ENCODE measurements at regions not wholly inside any gene's neighbourhood (a gene's known extent, or its start where the extent isn't known, plus 50 kb on each side); places are given as distances from the start of the nearest gene placed in this dataset.
"Not testable (repeated sequence)": the region's sequence is repeated elsewhere in the genome, so short reads cannot be mapped to it uniquely, and the experiment has no call there.

GRCh38 chr3:155995525-155996370 is 124.6 kb upstream of the KCNAB1 start:
- peak; percentile 72 for FAIRE-seq

DNA sequence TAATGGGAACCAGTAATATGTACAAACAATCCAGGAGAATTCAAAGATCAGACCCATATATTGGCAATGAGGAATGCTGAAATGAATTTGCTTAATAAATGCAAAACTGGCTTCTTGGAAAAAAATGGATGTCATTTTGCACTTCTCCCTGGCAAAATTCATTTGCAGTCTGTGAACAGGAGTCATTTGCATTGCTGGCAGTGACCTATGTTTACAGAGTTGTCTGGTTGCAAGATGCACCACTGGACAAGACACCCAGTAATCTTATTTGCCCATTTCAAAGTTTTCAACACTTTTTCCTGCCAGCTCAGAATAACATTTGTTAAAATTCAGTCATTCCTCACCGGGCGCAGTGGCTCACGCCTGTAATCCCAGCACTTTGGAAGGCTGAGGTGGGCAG is 123.5 kb upstream of the KCNAB1 start:
- FAIRE-seq, result no peak

DNA sequence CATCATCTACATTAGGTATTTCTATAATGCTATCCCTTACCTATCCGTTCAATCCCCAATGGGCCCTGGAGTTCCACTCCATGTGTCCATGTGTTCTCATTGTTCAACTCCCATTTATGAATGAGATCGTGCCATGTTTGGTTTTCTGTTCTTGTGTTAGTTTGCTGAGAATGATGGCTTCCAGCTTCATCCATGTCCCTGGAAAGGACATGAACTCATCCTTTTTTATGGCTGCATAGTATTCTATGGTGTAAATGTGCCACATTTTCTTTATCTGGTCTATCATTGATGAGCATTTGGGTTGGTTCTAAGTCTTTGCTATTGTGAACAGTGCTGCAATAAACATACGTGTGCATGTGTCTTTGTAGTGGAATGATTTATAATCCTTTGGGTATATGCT is 122.2 kb upstream of the KCNAB1 start:
- not testable (repeated sequence) for FAIRE-seq

DNA sequence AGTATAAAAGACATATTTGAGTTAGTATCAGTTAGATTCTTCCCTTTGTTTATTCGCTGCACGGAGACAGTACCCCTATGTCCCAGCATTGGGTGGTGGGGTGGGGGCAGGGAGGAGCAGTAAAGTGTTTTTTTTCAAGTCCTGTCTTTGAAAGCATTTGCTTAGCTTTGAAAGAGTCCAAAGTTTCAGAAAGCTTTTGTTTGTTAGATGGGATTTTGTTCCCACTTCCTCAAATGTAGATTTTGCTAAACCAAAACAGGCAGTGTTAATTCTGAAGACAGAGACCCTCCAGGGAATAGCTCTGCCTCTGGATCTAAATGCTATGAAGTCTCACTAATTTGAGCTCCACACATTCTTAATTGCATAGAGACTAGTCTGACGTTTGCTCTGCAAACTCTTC is 114.6 kb upstream of the KCNAB1 start:
- FAIRE-seq, result no peak

DNA sequence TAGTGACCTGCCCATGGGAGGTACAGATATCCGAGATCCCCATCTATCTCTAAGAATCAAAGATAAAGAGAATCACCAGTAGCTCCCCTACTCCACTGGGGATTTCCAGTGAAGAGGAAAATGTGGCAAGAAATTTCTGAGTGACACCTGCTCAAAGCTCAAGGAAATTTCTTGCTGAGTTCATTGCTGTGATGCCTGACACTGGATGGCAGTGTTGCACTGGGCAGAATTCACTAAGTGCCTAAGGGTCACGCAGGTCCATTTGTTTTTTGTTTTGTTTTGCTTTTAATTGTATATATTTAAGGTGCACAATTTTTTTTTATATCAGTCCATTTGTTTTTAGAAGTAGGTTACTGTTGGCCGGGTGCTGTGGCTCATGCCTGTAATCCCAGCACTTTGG is 109.5 kb upstream of the KCNAB1 start:
- FAIRE-seq, result no peak

DNA sequence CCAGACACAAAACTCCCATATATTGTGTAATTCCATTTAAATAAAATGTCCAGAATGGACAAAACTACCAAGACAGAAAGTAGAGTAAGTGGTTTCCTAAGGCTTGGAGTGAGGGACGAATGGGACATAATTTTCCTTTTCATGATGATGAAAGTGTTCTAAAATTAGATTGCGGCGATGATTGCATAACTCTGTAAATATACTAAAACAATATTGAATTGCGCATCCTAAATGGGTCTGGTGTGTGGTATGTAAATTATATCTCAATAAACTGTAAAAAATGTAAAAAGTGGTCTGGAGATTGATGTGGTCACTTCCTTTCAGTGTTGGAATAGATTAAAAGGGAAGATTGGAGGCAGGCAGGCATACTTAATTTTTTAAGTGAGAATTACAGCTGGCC is 105.9 kb upstream of the KCNAB1 start:
- FAIRE-seq, result no peak

DNA sequence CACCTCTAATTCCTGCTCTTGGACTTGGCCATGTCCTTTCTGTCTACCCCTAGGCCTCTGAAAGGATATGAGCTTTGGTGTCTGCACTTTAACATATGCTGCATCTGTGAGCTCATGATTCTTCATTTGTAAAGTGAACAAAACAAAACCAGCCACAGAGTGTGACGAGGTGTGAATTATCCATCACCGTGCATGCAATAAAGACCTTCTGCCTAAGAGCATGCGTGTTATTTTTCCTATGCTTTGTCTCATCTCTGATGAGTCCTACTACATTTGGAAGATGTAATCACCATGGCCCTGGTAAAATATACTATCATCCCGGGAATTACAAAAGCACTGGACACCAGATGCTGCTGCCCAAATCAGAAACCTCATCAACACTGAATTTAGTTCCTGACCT is 103.5 kb upstream of the KCNAB1 start:
- no peak for FAIRE-seq

GRCh38 chr3:156017352-156018030 is 102.9 kb upstream of the KCNAB1 start:
- FAIRE-seq, result no peak

DNA sequence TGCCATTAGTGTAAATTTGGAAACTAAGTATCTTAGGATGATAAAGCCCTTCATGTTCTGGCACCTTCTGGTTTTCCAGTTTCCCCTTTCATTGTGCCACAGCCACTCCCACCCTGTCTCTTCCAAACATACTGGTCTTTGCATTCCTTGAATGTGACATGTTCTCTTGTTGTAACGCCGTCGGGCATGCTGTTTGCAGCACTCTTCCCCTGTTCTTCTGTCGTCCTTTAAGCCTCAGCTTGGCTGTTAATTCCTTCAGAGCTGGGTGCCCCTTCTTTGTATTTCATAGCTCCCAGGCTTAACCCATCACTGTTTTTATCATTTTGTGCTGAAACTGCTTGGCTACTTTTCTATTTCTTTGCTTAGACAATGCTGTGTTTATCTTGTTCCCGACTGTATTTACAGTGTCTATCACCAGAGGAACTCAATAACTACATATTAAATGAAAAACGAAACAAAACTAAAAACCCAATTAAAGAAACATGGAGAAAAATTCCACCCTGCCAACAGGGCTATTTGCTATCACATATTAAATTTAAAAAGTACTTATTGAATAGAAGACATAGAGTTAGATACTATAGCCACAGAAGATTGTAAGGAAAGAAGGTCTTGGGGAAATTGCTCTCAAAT is 95.4 kb upstream of the KCNAB1 start:
- FAIRE-seq, result no peak

GRCh38 chr3:156029208-156029607 is 91.2 kb upstream of the KCNAB1 start:
- FAIRE-seq, result no peak

DNA sequence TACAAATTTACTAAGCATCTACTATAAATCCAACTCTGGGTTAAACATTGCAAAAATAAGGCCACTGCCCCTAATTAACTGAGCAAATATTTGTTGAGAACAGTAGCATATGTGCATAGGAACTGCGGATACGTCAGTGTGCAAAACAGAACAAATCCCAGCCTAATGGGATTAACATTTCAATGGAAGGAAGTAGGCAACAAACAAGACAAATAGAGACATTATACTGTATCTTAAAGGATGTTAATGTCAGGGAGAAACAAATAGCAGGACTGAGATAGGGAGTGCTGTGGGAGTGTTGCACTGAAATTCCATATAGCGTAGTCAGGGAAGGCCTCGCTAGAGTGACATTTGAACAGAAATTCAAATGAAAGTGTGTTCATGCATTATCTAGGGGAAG is 89.7 kb upstream of the KCNAB1 start:
- FAIRE-seq, result no peak

- no peak for FAIRE-seq
Observed at GRCh38 chr3:156033428-156033827, 87.0 kb upstream of the KCNAB1 start.

- no peak for FAIRE-seq
Observed at GRCh38 chr3:156035158-156035557, 85.2 kb upstream of the KCNAB1 start.

GRCh38 chr3:156036258-156037053 is 83.9 kb upstream of the KCNAB1 start:
- FAIRE-seq, result no peak

- no peak for FAIRE-seq
Observed at GRCh38 chr3:156037356-156037755, 83.0 kb upstream of the KCNAB1 start.

DNA sequence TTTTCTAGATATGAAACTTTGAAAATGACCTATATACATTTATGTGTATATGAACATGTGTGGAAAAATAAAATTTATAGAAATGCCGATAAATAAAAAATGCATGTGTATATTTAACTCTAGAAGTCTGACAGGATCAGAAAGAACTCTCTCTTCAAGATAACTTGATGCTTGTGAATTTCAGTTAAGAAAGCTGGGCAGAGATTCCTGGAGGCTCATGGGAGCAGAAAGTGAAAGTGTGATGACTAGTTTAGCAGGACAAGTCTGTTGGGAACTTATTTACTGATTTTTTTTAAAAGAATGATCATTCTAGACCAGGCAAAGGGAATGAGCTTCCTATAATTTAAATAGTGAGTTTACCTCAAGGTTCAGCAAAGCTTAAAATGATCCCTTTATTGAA is 81.5 kb upstream of the KCNAB1 start:
- no peak for FAIRE-seq

DNA sequence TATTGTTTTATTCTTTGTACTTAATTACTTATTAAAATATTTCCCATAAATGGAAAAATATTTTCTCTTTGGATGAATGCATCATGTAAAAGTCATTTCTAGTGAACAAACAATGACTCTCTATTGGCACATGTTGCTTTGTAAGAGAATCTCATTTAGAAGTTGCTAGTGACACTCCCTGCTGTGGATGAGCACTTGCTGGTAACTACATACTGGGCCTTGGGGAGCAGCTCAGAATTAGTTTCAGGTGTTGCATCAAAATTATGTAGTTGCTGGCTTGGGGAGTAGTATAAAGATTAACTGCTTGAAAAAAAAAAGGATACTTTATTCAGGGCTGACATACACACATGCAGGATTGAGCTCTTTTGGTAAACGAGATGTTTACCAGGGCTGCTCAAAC is 80.3 kb upstream of the KCNAB1 start:
- FAIRE-seq, result no peak

DNA sequence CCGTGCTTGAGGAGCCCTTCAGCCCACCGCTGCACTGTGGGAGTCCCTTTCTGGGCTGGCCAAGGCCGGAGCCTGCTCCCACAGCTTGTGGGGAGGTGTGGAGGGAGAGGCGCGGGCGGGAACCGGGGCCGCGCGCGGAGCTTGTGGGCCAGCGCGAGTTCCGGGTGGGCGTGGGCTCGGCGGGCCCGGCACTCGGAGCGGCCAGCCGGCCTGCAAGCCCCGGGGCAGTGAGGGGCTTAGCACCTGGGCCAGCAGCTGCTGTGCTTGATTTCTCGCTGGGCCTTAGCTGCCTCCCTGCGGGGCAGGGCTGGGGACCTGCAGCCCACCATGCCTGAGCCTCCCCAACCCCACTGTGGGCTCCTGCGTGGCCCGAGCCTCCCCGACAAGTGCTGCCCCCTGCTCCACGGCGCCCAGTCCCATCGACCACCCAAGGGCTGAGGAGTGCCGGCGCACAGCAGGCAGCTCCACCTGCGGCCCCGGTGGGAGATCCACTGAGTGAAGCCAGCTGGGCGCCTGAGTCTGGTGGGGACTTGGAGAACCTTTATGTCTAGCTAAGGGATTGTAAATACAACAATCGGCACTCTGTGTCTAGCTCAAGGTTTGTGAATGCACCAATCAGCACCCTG is 79.0 kb upstream of the KCNAB1 start:
- not testable (repeated sequence) for FAIRE-seq

DNA sequence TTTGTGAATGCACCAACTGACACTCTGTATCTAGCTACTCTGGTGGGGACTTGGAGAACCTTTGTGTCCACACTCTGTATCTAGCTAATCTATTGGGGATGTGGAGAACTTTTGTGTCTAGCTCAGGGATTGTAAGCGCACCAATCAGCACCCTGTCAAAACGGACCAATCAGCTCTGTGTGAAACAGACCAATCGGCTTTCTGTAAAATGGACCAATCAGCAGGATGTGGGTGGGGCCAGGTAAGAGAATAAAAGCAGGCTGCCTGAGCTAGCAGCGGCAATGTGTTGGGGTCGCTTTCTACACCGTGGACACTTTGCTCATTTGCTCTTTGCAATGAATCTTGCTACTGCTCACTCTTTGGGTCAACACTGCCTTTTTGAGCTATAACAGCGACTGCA is 78.5 kb upstream of the KCNAB1 start:
- not testable (repeated sequence) for FAIRE-seq

GRCh38 chr3:156043832-156044633 is 76.3 kb upstream of the KCNAB1 start:
- FAIRE-seq, result not testable (repeated sequence)

GRCh38 chr3:156044634-156044975 is 75.8 kb upstream of the KCNAB1 start:
- FAIRE-seq, result no peak

DNA sequence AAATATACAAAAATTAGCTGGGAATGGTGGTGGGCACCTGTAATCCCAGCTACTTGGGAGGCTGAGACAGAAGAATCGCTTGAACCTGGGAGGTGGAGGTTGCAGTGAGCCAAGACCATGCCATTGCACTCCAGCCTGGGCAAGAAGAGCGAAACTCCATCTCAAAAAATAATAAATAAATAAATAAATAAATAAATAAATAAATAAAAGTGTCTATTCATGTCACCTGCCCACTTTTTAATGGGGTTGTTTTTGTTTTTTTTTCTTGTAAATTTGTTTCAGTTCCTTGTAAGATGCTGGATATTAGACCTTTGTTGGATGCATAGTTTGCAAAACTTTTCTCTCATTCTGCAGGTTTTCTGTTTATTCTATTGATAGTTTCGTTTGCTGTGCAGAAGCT is 71.9 kb upstream of the KCNAB1 start:
- not testable (repeated sequence) for FAIRE-seq

All from G401.6 (cell line).